Trophoblast cell (in vitro differentiated cells and primary cell): ENCODE measurements at regions not wholly inside any gene's neighbourhood (a gene's known extent, or its start where the extent isn't known, plus 50 kb on each side); places are given as distances from the start of the nearest gene placed in this dataset.

Source experiments
- DNase-seq, 2 donors: peaks; one replicate each; pipeline ENCODE4 v3.0.0-alpha.2; 2016
- H2AFZ ChIP-seq: 2 replicates; pipeline ENCODE4 v1.6.1; 2013; ENCODE audit warnings: low read length, moderate library complexity, mild to moderate bottlenecking; ENCODE audit not compliant: insufficient read depth, poor library complexity
- H2AK5ac ChIP-seq: 2 replicates; pipeline ENCODE4 v1.6.1; 2013; ENCODE audit warnings: mild to moderate bottlenecking, low read length
- H2BK120ac ChIP-seq: 2 replicates; pipeline ENCODE4 v1.6.1; 2013; ENCODE audit warnings: low read length, mild to moderate bottlenecking, moderate library complexity; ENCODE audit not compliant: insufficient read depth, poor library complexity
- H2BK12ac ChIP-seq: 2 replicates; pipeline ENCODE4 v1.6.1; 2013; ENCODE audit warnings: mild to moderate bottlenecking, low read length, moderate library complexity
- H2BK5ac ChIP-seq: 2 replicates; pipeline ENCODE4 v1.6.1; 2013; ENCODE audit warnings: low read length, low read depth, moderate library complexity, mild to moderate bottlenecking; ENCODE audit not compliant: poor library complexity
- H3K14ac ChIP-seq: 2 replicates; pipeline ENCODE4 v1.6.1; 2013; ENCODE audit warnings: mild to moderate bottlenecking, low read length
- H3K18ac ChIP-seq: 2 replicates; pipeline ENCODE4 v1.6.1; 2013; ENCODE audit warnings: mild to moderate bottlenecking, low read length
- H3K23ac ChIP-seq: 2 replicates; pipeline ENCODE4 v1.6.1; 2013; ENCODE audit warnings: low read length
- H3K27ac ChIP-seq: 2 replicates; pipeline ENCODE4 v1.5.1; 2013; ENCODE audit warnings: low read depth, mild to moderate bottlenecking, inconsistent platforms, low read length, moderate library complexity
- H3K27me3 ChIP-seq: 2 replicates; pipeline ENCODE4 v1.6.1; 2013; ENCODE audit warnings: inconsistent platforms, mild to moderate bottlenecking, low read length, moderate library complexity; ENCODE audit not compliant: insufficient read depth
- H3K36me3 ChIP-seq, 2 experiments: 1 replicate in 1 of 2; 2 replicates in 1 of 2; pipeline ENCODE4 v1.6.1; 2013; ENCODE audit warnings: low read length in 2 of 2, mild to moderate bottlenecking in 2 of 2, moderate library complexity in 1 of 2; ENCODE audit not compliant: insufficient read depth in 2 of 2, control insufficient read depth in 1 of 2
- H3K4ac ChIP-seq: 2 replicates; pipeline ENCODE4 v1.6.1; 2013; ENCODE audit warnings: low read depth, mild to moderate bottlenecking, low read length, moderate library complexity
- H3K4me1 ChIP-seq, 2 experiments: 1 replicate in 1 of 2; 2 replicates in 1 of 2; pipeline ENCODE4 v1.6.1; 2013; ENCODE audit warnings: low read length in 2 of 2, mild to moderate bottlenecking in 2 of 2, moderate library complexity in 1 of 2; ENCODE audit not compliant: insufficient read depth in 2 of 2, control insufficient read depth in 1 of 2
- H3K4me2 ChIP-seq: 2 replicates; pipeline ENCODE4 v1.6.1; 2013; ENCODE audit warnings: inconsistent platforms, mild to moderate bottlenecking, low read length, moderate library complexity
- H3K4me3 ChIP-seq: 2 replicates; pipeline ENCODE4 v1.5.1; 2013; ENCODE audit warnings: mild to moderate bottlenecking, low read depth, low read length, inconsistent platforms
- H3K79me1 ChIP-seq: one replicate; pipeline ENCODE4 v1.6.1; 2013; ENCODE audit warnings: low read length
- H3K79me2 ChIP-seq: 2 replicates; pipeline ENCODE4 v1.6.1; 2013; ENCODE audit warnings: low read length, mild to moderate bottlenecking; ENCODE audit not compliant: control insufficient read depth, insufficient read depth, poor library complexity
- H3K9ac ChIP-seq: 2 replicates; pipeline ENCODE4 v1.6.1; 2013; ENCODE audit warnings: mild to moderate bottlenecking, low read length
- H3K9me3 ChIP-seq: 2 replicates; pipeline ENCODE4 v1.6.1; 2013; ENCODE audit warnings: low read depth, mild to moderate bottlenecking, control low read depth, inconsistent platforms, low read length; ENCODE audit not compliant: insufficient read depth
- H4K12ac ChIP-seq: 2 replicates; pipeline ENCODE4 v1.6.1; 2013; ENCODE audit warnings: low read depth, mild to moderate bottlenecking, low read length, moderate library complexity
- H4K8ac ChIP-seq: 2 replicates; pipeline ENCODE4 v1.6.1; 2013; ENCODE audit warnings: low read depth, mild to moderate bottlenecking, low read length, moderate library complexity
- H4K91ac ChIP-seq: one replicate; pipeline ENCODE4 v1.6.1; 2013; ENCODE audit warnings: low read depth, mild to moderate bottlenecking, low read length, moderate library complexity
- WGBS: extraction: QIAGEN DNeasy Blood & Tissue Kit; methylation state at CpG from one replicate; pipeline ENCODE4 v1.1.7; 2013; ENCODE audit warnings: missing lambda C conversion rate; ENCODE audit not compliant: insufficient read length, insufficient coverage; ENCODE audit errors: extremely low coverage; 5-methylcytosine and 5-hydroxymethylcytosine counted together

DNA sequence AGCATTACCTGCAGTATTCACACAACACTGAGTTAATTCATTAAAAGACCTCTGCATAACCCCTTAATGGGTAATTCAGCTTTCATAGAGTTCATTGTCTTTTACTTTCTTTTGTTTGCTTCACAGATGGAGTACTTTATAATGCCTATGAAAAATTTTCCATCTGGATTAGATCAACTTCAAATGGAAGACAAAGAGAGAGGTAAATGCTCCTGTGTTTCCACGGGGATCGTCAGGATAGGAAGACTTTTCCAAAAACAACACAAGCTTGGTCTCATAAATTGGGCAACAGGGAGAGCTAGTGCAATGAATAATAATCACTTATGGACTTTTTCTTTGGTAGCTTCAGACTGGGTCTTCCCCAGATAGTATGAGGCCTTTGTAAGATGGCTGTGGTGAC lies 100.7 kb downstream of the ICOS start:
- Histone ChIP-seq H4K8ac (no peak overlapping the region), H3K4me1 (no peaks in the 10 kb centered on the region), H3K9me3 (no peaks in the 10 kb centered on the region), H3K36me3 (no peaks in the 10 kb centered on the region), H2BK120ac (no peak overlapping the region), H3K18ac (no peak overlapping the region), H2BK5ac (no peak overlapping the region), H3K4ac (no peak overlapping the region), H2AK5ac (no peak overlapping the region), H3K23ac (no peak overlapping the region), H4K12ac (no peak overlapping the region), H3K27ac (no peak overlapping the region), H3K27me3 (no peaks in the 10 kb centered on the region), H3K79me2 (no peaks in the 10 kb centered on the region), H3K4me2 (no peak overlapping the region), H3K79me1 (no peaks in the 10 kb centered on the region), H2BK12ac (no peak overlapping the region), H3K9ac (no peak overlapping the region), H3K4me3 (no peak overlapping the region), H2AFZ (no peak overlapping the region), H4K91ac (no peak overlapping the region), H3K14ac (no peak overlapping the region)
- DNase-seq: no peak
- no CpG with 5 or more reads among the region's 2 CpGs for WGBS

GRCh38 chr2:204039298-204039838 lies 102.8 kb downstream of the ICOS start:
- Histone ChIP-seq H4K8ac (no peak overlapping the region), H3K4me2 (no peak overlapping the region), H3K79me2 (no peaks in the 10 kb centered on the region), H3K18ac (no peak overlapping the region), H3K4me1 (no peaks in the 10 kb centered on the region), H2BK120ac (no peak overlapping the region), H3K36me3 (no peaks in the 10 kb centered on the region), H3K4me3 (no peak overlapping the region), H4K91ac (no peak overlapping the region), H2AFZ (no peak overlapping the region), H3K9me3 (no peaks in the 10 kb centered on the region), H3K4ac (no peak overlapping the region), H2BK5ac (no peak overlapping the region), H2BK12ac (no peak overlapping the region), H2AK5ac (no peak overlapping the region), H3K79me1 (no peaks in the 10 kb centered on the region), H4K12ac (no peak overlapping the region), H3K14ac (no peak overlapping the region), H3K9ac (no peak overlapping the region), H3K23ac (no peak overlapping the region), H3K27ac (no peak overlapping the region), H3K27me3 (no peaks in the 10 kb centered on the region)
- no CpG with 5 or more reads among the region's 3 CpGs for WGBS
- DNase-seq: no peak

DNA sequence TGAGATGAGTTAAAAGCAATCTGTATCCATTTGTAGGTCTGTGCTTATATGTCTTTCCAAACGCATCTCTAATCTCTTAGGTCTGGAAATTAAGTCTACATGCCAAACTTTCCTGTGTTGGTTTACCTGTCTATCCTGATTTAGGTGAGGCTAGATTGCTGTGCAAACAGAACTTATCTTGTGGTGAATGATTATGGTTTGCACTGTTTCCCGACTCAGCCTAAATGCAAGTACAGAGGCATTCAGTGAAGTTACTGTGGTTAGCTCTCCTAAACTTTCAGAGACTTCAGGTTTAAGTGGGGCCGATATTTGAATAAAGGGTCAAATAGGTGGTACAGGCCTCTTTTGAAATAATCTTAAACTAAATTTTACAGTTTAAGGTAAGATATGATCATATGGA lies 103.5 kb downstream of the ICOS start:
- H3K4me3 ChIP-seq: no peak overlapping the region
- no peaks in the 10 kb centered on the region for H3K36me3 ChIP-seq
- no peak overlapping the region for H3K18ac ChIP-seq
- H4K8ac ChIP-seq: no peak overlapping the region
- H2BK120ac ChIP-seq: no peak overlapping the region
- no peak overlapping the region for H3K23ac ChIP-seq
- no peak overlapping the region for H4K91ac ChIP-seq
- no peak for DNase-seq
- H3K27ac ChIP-seq: no peak overlapping the region
- no peaks in the 10 kb centered on the region for H3K79me2 ChIP-seq
- H3K79me1 ChIP-seq: no peaks in the 10 kb centered on the region
- no peak overlapping the region for H2AFZ ChIP-seq
- no peak overlapping the region for H4K12ac ChIP-seq
- no peaks in the 10 kb centered on the region for H3K4me1 ChIP-seq
- no CpG with 5 or more reads among the region's 3 CpGs for WGBS
- no peak overlapping the region for H3K14ac ChIP-seq
- H2BK12ac ChIP-seq: no peak overlapping the region
- H3K9me3 ChIP-seq: no peaks in the 10 kb centered on the region
- no peaks in the 10 kb centered on the region for H3K27me3 ChIP-seq
- no peak overlapping the region for H2BK5ac ChIP-seq
- H2AK5ac ChIP-seq: no peak overlapping the region
- H3K9ac ChIP-seq: no peak overlapping the region
- no peak overlapping the region for H3K4me2 ChIP-seq
- H3K4ac ChIP-seq: no peak overlapping the region

DNA sequence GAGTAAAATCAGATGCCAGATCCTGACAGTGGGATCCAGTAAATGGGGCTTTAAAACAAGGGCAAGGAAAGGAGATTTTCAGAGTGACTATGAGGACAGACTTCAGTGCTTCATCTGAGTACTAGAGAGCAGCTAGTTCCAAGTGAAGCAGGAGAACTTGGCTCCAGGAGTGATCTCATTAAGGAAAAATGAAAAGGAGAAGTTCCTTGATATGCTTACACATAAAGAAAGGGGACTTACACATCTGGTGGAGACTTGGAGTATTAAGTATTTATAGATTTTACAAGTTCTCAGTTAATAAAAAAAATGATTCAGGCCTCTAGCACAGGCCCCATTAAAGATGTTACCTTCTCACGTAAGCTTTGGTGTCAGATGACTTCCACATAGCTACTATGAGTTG lies 105.8 kb downstream of the ICOS start:
- H4K8ac ChIP-seq: no peak overlapping the region
- no peak overlapping the region for H3K9ac ChIP-seq
- H2BK120ac ChIP-seq: no peak overlapping the region
- no peak overlapping the region for H3K23ac ChIP-seq
- H3K4ac ChIP-seq: no peak overlapping the region
- no peak overlapping the region for H3K27ac ChIP-seq
- H3K9me3 ChIP-seq: no peaks in the 10 kb centered on the region
- H3K27me3 ChIP-seq: no peaks in the 10 kb centered on the region
- no peak overlapping the region for H2BK12ac ChIP-seq
- H3K14ac ChIP-seq: no peak overlapping the region
- H3K4me3 ChIP-seq: no peak overlapping the region
- H4K91ac ChIP-seq: no peak overlapping the region
- WGBS: no CpG with 5 or more reads among the region's 1 CpG
- H3K4me1 ChIP-seq: no peaks in the 10 kb centered on the region
- no peaks in the 10 kb centered on the region for H3K36me3 ChIP-seq
- no peak overlapping the region for H2AFZ ChIP-seq
- H3K79me1 ChIP-seq: no peaks in the 10 kb centered on the region
- no peaks in the 10 kb centered on the region for H3K79me2 ChIP-seq
- H2BK5ac ChIP-seq: no peak overlapping the region
- H4K12ac ChIP-seq: no peak overlapping the region
- H3K18ac ChIP-seq: no peak overlapping the region
- H2AK5ac ChIP-seq: no peak overlapping the region
- no peak for DNase-seq
- H3K4me2 ChIP-seq: no peak overlapping the region
